Activated naive CD4-positive, alpha-beta T cell (primary cell): ENCODE measurements at regions not wholly inside any gene's neighbourhood (a gene's known extent, or its start where the extent isn't known, plus 50 kb on each side); places are given as distances from the start of the nearest gene placed in this dataset.

Source experiments
- DNase-seq, 4 experiments: peaks; one replicate each; lab custom pipeline; 2025; lab: John Stamatoyannopoulos, UW

DNA sequence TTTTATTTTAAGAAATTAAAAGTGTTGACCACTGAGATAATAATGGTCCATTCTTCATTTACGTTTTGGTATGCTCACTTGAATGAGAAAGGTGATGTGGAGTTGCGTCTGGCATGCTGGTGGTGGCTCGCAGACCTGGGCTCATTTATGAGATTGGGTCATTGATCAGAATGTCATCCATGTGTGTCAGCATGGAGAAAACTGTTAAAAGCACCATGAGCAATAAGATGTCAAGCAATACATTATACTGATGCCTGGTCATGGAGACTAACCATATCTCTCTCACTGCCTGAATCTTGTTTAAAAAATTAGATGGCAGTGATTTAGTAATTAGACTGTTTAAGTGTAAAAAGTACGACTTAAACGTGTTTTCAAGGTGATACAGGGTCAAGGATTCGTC lies 503.4 kb upstream of the SEMA6D start:
- DNase-seq, result no peak

DNA sequence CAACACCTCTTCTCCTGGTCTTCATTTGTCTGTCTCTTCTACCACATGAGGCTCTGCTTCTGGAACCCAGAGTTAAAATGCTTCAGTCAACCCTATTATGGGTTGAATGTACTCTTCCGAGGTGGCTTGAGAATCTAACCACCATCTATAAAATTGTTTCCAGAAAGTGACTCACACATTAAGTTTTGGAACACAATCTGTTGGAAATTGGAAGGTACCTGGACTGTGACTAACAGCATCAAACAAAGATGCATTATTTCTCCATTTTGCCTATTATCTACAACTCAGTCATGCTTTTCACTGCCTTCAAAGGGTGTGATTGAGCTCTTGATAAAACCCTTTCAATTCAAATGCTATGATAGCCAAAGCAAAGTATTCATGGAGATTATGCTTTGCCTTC lies 499.0 kb upstream of the SEMA6D start:
- no peak for DNase-seq

DNA sequence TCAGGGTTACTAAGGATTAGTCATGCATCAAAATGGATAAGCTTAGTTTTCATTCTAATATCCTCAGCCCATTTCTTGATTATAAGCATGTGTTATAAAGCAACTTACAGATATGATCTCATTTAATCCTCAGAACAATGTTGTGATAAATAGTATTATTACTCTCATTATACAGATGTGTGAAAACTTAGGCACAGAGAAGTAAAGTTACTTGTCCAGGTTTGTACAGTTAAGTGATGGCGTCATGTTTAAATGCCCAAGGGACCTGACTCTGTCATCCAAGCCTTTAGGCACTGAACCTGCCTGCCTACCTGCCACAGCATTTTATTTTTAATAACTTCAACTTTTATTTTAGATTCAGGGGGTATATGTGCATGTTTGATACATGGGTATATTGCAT lies 472.9 kb upstream of the SEMA6D start:
- no peak for DNase-seq

DNA sequence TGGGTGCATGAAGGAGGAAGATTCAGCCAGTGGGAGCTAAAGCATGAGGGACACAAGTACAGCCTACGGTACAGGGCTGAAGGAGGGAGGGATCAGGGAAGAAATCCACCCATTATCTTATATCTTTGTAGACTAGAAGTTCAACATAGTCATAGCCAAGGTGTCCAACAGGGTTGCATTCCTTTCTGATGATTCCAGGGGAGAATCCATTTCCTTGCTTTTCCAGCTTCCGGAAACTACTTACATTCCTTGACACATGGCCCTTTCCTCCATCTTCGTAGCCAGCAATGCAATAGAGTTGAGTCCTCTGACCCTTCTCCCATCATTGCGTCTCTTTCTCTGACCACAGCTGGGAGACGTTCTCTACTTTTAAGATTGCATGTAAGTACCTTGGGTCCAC lies 471.0 kb upstream of the SEMA6D start:
- no peak for DNase-seq

DNA sequence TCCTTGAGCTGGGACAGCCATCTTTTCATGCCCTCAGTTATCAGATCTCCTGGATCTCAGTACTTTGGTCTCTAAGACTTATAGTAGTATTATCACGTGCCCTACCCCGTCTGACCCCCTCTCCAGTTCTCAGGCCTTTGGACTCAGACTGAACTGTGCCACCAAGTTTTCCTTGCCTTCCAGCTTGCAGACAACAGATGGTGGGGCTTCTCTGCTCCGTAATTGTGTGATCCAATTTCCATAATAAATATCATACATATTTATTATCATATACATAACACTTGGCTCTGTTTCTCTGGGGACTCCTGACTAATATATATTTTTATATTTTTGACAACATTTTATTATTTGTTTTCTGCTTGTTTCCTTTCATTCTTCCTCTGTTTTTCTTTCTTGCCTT lies 458.8 kb upstream of the SEMA6D start:
- DNase-seq, result no peak

DNA sequence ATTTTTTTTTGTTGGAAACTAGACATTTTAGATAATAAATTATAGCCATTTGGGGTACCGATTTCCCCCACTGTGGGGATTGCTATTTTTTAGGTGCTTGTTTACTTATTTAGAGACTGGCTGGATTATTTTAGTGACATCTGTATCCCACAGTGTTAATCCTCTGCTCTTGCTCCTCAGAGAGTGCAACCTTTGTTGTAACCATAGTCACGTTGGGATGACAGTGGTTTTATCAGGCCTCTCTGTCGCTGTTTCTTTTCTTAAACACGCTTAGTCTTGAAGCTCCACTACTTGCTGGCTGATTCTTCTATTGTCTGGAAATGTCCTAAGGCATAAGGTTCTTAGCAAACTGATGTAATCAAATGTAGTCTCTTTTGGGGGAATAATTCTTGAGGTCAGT lies 451.6 kb upstream of the SEMA6D start:
- DNase-seq, result no peak

DNA sequence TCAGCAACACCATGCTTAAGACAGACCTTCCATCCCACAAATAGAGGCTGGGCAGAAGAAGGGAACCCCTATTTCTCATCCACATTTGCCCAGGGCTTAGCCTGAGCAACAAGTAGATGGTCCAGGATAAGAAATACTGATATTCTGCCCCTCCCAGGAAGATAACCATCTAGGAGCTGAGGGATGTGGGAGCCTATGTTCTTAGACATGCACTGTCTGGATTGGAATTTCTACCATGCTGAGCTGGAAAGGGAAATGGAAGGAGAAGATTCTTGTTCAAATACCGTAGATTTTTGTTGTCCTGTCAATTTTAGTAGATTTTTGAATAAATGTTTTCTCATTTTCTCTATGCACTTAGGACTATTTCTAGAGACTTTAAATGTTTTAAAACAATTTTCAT lies 450.7 kb upstream of the SEMA6D start:
- DNase-seq, result no peak

DNA sequence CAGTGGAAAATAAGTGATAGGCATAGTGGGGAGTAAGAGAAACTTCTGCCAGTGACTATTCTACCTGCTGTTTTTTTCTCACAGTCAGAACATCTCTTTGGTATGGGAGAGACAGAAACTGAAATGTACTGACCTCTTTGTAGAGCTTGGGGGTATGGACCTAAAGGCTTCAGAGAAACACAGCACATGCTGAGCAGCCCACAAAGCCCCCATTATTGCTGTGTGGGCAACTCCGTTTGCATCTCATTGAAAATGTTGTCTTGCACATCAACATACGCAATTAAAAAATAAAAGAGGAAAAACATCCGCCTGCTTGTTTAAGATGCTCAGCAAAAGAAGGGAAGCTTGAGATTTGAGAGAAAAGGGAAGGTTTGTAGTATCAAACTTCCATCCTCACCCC lies 443.4 kb upstream of the SEMA6D start:
- no peak for DNase-seq

DNA sequence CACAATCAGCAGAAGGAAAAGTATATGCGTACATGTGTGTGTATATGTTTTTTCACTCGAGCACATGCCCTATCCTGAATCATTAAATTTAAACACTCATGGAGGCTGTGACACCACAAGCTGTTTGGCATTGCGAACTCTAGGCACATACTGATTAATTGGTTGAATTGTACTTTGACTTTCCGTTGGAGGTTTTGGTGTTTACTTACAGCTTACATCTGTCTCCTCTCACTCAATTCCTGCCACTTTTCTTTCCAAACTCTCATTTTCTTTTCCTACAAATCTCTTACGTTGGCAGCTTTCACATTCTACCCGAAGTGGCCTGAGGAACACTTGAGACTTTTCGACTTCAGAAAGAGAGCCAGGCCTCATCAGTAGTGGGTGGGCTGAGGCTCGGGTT lies 434.1 kb upstream of the SEMA6D start:
- no peak for DNase-seq

DNA sequence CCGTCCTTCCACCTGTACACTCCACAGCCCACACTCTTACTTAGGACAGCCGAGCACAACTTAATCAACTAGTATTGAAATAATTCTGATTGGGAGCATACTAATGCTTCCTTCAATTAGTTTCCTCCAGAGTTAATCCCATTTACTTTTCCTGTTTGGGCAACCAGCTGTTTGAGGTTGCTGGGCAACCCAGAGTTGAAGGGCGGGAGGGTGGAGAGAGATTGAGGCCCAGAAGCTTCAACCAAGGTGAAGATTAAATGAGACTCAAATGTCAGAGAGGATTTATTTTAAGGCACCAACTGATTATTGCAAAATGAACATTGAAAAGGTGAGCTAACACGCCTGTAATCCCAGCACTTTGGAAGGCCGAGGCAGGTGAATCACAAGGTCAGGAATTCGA lies 428.5 kb upstream of the SEMA6D start:
- DNase-seq, result no peak

DNA sequence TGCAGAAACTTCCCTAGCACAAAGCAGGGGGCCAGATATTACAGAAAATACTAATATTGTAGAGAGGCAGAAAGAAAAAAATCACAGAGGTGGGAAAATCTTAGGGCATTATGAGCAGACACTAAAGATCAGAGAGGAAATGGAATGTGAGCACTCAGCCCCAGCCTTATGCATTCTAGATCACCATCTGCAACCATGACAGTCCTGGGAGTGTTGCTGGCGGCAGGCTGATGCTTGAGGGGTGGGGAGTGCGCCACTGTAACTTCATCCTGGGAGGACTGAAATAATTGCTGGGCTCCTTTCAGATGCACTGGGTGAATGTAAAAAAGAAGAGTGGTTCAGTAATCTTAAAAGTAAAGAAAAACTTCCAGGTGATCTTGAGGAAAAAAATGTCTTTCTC lies 427.6 kb upstream of the SEMA6D start:
- no peak for DNase-seq

DNA sequence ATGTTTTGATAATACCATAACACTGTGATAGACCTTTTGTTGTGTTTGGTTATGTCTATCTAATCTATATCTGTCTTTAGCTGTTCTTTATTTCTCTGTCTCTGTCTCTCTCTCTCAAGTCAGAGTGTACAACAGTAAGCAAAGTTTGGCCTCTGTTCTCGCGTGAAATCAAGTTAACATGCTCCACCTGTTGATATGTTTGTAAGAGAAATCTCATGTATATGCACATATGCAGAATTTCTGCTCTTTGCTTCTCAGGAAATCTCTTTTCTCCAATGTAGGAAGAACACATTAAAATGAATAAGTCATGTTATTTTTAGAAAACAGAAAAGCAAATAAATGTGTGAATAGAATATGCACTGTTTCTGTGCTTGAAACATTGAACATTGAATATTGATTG lies 425.5 kb upstream of the SEMA6D start:
- DNase-seq, result no peak

DNA sequence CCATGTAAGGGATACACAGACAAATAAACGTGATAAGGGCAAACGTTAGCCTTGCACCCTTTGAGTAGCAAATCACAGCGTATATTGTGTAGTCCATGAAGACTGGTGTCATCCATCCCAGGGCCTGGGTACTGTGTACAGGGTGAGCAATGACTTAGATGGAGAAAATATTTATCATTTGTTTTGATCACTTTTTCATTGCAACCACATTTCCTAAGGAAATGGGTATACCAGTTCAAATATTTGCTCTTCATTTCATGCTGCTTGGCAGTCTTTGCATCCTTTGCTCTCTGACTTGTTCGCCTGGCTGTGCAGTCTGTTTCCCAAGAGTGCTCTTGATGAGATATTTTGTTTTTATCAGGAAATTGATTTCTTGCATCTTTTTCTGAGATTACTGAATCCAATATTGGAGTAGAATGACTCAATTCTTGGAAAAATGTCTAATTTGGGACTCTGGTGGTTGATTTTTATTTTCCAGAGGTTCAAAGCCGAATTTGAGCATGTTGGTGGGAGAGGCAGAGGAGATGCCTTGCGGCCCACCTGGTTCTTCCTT lies 424.6 kb upstream of the SEMA6D start:
- DNase-seq, result no peak

DNA sequence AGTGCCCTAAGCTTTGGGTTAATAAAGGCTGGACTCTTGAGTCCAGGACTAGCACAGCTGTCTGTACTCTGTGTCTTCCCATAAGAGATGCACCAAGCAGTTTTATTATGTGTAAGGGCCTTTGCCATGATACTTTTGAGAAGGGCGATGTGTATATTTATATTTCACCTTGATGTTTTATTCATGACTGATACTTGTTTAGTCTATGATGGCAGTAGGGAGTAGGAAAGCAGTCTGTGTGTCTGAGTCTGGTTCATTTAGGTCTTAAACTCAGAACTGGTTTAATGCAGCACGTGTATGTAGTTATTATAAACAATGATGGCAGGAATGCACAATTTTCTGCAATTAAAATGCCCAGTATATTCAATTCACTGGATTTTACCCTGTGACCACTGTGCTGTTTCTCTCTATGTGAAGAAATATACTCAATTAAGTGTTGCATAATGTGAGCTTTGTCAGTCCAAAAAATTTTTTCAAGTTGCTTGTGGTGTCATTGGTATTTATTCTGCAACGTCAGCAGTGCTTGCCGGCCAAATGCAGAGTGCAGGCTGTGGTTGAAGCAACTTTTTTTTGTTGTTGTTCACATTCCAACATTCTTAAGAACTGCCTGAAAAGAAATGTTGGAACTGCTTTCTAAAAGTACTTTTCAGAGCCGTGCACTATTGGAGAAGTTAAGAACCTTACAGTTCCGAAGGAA lies 423.7 kb upstream of the SEMA6D start:
- DNase-seq, result no peak

DNA sequence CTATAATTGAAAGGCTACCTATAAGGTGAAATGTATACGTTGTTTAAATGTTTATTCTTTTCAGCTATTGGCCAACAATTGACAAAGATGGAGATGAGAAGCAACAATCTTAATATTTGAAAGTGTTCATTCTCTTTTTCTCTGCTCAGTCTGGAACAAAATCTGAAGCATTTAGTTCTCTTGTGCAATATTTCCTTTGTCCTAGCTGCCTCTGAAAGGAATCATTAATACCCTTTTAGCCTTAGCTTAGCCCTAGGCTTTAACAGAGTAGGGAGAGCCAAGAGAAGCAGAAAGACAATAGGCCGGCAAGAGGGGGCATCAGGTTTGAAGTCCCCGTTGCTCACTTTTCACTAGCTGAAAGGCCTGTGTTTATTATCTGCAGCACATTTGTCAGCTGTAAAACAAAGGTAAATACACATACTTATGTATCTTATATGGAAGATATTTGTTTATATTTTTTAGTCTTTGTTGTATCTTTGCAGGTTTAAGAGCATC lies 422.5 kb upstream of the SEMA6D start:
- no peak for DNase-seq

DNA sequence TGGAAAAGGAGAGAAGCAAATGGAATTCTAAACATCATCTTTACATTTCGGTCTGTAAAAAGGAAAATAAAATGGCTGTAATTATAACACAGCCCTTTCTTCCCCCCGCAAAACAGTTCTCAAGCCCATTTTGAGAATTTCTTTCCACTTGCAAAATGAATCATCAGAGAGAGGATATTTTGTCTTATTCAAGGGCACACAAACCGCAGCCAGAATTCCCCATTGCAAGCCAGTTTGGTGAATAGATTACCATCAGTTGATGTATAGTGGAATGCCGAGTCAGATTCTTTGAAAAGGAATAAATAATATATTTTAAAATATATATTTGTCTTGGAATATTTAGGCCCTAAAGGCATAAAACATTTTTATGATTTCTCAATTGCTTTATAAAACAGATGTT lies 420.4 kb upstream of the SEMA6D start:
- DNase-seq, result no peak

DNA sequence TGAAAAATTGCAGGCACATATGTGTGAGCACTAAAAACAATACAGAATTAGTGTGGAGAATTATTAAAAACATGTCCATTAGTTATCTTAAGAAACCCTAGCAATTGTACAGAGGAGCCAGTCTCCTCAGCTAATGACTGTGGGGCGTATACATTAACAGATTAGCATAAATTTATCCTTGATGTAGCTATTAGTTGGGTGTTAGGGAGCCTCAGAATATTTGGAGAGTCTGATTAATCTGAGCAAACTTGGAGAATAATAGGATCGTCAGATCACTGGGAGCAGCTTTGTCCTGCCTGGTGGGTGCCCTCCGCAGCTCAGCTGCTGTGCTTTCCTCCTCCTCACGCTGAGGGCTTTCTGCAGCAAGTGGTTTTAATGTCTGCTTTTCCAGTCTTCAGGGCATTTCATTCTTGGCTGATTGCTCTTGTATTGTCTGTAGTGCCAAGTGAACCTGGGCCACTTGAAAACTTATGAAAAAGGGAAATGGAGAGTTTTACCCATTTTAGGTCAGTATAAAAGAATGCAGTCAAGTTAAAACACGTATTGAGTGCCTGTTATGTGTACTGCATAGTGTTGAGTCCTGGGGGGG lies 417.4 kb upstream of the SEMA6D start:
- DNase-seq, result no peak

DNA sequence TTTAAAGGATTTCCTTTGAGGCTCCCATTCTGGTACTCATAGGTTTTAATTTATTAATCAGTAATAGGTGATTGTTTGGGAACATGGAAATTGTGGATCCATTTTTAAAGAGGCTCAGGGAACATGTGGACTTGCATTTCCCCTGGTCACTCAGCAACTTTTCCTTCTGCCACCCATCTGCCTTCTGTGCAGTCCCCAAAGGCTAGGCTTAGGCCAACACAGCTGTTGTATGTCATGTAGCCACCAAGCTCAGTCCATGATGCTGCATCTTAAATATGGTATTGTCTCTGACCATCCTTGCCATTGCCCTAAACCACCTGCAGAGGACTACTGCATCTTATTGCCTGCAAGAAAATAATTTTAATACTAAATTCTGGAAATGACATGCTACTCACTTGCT lies 416.7 kb upstream of the SEMA6D start:
- DNase-seq, result no peak

DNA sequence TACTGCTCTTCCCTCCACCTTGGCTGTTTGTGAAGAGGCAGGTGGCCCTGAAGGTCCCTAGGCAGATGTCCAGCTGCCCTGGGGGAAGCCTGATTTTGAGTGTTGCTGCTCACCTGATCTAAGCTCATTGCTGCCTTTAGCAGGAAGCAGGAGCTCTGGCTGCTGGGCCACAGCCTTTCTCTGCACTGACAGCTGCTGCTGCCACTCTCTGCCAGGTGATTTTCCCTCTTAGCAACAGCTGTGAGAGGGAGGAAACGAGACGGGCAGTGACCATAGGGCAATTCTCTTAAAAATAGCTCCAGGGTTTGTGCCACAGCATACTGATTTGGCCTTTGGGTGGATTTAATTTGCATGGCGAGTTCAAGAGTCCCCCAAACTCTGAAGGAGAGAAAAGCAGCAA lies 415.8 kb upstream of the SEMA6D start:
- DNase-seq, result no peak

DNA sequence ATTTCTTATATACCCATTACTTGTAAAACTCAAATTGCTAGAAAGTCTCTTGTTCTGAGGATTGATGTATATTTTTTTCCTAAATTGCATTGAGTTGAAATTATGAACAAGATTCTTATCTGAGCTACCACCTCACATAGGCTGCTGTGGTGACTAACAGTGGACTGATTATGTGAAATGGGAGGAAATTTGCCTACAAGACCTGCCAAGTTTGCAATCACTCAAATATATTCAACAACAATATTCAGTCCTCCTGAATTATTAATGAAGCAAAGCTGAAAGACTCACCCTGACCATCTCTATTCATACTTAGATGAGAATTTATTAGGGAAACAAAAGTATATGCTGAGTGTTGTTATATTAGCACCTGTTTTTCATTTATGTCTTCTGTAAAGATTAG lies 412.6 kb upstream of the SEMA6D start:
- no peak for DNase-seq

DNA sequence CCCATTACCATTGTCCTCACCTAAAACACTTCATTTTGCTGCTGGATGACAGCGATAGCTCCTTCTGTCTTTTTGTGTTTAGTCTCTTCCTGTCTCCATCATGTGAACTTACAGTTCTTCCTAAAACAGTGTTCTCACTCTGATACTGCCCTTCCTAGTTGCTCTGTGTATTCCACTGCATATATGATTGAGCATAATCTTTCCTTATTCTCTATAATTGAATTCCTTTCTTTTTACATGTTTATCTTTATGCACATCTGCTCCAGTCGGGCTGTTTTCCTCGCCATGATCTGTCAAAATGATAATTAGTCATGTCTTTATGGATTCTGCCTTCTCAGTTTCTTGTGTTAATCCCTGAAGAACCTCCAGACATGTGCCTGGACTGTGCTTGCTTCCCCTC lies 405.1 kb upstream of the SEMA6D start:
- no peak for DNase-seq

DNA sequence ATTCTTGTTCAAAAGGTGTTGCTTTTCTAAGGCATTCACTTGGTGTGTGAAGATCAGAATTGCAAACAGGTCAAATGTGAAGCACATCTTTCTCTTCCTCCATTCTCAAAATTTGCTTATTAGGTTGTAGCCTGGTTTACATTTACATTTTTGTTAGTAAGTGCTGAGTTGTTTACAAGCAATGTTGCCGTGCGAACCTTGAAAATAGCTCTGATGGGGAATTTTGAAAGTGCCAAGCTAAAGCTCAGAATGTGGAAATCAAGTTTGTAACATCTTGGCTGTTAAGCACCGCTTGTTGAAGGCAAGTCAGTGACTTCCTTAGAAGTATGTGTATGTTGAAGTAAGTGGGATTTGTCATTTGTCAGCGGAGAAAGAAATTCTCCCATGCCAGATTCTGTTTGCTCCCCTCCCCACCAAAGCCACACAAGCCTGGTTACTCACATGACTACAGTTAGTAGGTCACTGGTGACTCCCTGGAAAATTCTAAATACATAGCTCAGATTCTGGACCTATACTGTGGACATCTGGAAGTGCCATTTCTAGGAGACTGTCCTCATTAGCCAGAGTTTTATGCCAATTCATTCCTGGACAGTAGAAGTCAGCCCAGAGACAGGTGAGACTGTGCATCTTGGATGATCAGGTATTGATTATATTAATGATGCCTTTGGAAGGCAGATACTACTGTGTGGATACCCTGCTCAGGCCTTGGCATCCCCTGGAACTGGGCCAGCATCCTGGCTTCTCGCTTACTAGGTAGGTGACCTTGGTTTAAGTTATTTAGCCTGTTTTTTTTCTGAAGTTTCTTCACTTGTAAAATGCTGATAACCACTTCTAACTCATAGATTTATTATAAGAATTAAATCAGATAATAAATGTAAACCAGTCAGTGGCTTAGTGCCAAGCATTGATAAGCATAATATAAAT lies 390.6 kb upstream of the SEMA6D start:
- no peak for DNase-seq
